H1 (cell line): ENCODE measurements at regions not wholly inside any gene's neighbourhood (a gene's known extent, or its start where the extent isn't known, plus 50 kb on each side); places are given as distances from the start of the nearest gene placed in this dataset.

Source experiments
- EZH2 ChIP-seq: fragments of 200-600 bp; sonication (generic); IDR thresholded peaks from 2 replicates; pipeline ENCODE4 v1.7.1; 2012; ENCODE audit warnings: low read depth, mild to moderate bottlenecking, moderate library complexity, low read length, inconsistent platforms; ENCODE audit not compliant: severe bottlenecking
- JUND ChIP-seq: IDR thresholded peaks from 2 replicates; pipeline ENCODE4 v1.6.1; 2011; ENCODE audit warnings: mild to moderate bottlenecking, improper control_type of control experiment, low read length
- POLR2A ChIP-seq, 2 experiments: IDR thresholded peaks; 1 replicate in 1 of 2; 2 replicates in 1 of 2; pipeline ENCODE4 v1.6.1; 2011; ENCODE audit warnings: low read depth in 2 of 2, low read length in 2 of 2, mild to moderate bottlenecking in 2 of 2; ENCODE audit errors: control extremely low read depth in 1 of 2
- POLR2AphosphoS5 ChIP-seq: IDR thresholded peaks from 2 replicates; pipeline ENCODE4 v1.6.1; 2011; ENCODE audit warnings: low read depth, low read length
- RXRA ChIP-seq: IDR thresholded peaks from 2 replicates; pipeline ENCODE4 v1.6.1; 2011; ENCODE audit warnings: low read depth, mild to moderate bottlenecking, low read length, moderate library complexity; ENCODE audit not compliant: insufficient read depth
- TF ChIP-seq, protein P1 (sequence below), 3 experiments: IDR thresholded peaks; 1 replicate in 2 of 3; 2 replicates in 1 of 3; pipeline versions ENCODE4 v1.5.1 to v1.6.1; 2011; ENCODE audit warnings: low read length in 3 of 3, mild to moderate bottlenecking in 3 of 3, inconsistent platforms in 2 of 3, low read depth in 1 of 3, moderate library complexity in 1 of 3; ENCODE audit not compliant: insufficient read depth in 1 of 3; ENCODE audit errors: control extremely low read depth in 1 of 3
- TF ChIP-seq, protein P2 (sequence below): fragments of 300-600 bp; sonication (generic); IDR thresholded peaks from 2 replicates; pipeline ENCODE4 v1.7.1; 2012; ENCODE audit warnings: low read length, moderate library complexity, mild to moderate bottlenecking, inconsistent platforms; ENCODE audit not compliant: insufficient replicate concordance

DNA sequence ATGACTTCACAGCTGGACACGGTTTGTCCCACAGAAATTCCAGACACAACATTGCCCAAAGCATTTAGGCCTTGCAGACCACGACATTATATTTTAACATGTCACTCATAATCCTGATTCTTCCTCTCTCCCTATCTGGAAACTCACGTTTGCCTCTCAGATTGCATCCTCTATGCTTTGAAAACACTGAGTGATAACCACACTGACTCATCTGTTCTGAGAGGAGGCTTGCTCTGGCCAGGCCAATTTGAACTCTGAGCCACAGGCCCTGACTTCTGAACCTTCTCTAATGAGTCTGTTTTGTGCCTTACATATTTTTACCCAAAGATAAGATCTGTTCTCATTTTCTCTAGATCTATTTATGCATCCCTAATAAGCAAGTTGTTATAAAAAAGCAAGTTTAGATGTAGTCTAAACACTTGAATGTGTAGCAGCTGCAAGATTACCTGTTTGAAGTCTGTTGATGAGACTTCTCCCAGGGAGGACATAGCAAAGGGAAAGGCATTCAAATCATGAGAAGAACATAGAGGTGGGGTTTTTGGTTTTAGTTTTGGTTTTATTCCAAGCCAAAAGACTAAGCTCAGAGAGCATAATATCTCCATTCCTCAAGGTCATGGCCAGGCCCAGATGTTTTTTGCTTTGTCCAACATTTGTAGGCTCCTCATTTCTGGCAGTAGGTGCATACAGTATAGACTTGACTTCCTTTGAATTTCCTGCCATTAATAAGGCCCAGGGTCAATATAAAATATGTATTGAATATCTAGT lies 234.4 kb upstream of the LRTM1 start:
- TF ChIP-seq, protein P1, sequence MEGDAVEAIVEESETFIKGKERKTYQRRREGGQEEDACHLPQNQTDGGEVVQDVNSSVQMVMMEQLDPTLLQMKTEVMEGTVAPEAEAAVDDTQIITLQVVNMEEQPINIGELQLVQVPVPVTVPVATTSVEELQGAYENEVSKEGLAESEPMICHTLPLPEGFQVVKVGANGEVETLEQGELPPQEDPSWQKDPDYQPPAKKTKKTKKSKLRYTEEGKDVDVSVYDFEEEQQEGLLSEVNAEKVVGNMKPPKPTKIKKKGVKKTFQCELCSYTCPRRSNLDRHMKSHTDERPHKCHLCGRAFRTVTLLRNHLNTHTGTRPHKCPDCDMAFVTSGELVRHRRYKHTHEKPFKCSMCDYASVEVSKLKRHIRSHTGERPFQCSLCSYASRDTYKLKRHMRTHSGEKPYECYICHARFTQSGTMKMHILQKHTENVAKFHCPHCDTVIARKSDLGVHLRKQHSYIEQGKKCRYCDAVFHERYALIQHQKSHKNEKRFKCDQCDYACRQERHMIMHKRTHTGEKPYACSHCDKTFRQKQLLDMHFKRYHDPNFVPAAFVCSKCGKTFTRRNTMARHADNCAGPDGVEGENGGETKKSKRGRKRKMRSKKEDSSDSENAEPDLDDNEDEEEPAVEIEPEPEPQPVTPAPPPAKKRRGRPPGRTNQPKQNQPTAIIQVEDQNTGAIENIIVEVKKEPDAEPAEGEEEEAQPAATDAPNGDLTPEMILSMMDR (IDR thresholded peaks at IDR 0.05; ENCODE audit: control extremely low read depth in 1 of 3, insufficient read depth in 1 of 3, low read depth in 1 of 3, low read length in 3 of 3): no peak
- TF ChIP-seq POLR2AphosphoS5: no peak
- no peak for TF ChIP-seq POLR2A (IDR thresholded peaks at IDR 0.05; ENCODE audit: control extremely low read depth in 1 of 2, low read depth in 2 of 2, low read length in 2 of 2)
- no peak for TF ChIP-seq EZH2
- no peak for TF ChIP-seq JUND
- TF ChIP-seq, protein P2, sequence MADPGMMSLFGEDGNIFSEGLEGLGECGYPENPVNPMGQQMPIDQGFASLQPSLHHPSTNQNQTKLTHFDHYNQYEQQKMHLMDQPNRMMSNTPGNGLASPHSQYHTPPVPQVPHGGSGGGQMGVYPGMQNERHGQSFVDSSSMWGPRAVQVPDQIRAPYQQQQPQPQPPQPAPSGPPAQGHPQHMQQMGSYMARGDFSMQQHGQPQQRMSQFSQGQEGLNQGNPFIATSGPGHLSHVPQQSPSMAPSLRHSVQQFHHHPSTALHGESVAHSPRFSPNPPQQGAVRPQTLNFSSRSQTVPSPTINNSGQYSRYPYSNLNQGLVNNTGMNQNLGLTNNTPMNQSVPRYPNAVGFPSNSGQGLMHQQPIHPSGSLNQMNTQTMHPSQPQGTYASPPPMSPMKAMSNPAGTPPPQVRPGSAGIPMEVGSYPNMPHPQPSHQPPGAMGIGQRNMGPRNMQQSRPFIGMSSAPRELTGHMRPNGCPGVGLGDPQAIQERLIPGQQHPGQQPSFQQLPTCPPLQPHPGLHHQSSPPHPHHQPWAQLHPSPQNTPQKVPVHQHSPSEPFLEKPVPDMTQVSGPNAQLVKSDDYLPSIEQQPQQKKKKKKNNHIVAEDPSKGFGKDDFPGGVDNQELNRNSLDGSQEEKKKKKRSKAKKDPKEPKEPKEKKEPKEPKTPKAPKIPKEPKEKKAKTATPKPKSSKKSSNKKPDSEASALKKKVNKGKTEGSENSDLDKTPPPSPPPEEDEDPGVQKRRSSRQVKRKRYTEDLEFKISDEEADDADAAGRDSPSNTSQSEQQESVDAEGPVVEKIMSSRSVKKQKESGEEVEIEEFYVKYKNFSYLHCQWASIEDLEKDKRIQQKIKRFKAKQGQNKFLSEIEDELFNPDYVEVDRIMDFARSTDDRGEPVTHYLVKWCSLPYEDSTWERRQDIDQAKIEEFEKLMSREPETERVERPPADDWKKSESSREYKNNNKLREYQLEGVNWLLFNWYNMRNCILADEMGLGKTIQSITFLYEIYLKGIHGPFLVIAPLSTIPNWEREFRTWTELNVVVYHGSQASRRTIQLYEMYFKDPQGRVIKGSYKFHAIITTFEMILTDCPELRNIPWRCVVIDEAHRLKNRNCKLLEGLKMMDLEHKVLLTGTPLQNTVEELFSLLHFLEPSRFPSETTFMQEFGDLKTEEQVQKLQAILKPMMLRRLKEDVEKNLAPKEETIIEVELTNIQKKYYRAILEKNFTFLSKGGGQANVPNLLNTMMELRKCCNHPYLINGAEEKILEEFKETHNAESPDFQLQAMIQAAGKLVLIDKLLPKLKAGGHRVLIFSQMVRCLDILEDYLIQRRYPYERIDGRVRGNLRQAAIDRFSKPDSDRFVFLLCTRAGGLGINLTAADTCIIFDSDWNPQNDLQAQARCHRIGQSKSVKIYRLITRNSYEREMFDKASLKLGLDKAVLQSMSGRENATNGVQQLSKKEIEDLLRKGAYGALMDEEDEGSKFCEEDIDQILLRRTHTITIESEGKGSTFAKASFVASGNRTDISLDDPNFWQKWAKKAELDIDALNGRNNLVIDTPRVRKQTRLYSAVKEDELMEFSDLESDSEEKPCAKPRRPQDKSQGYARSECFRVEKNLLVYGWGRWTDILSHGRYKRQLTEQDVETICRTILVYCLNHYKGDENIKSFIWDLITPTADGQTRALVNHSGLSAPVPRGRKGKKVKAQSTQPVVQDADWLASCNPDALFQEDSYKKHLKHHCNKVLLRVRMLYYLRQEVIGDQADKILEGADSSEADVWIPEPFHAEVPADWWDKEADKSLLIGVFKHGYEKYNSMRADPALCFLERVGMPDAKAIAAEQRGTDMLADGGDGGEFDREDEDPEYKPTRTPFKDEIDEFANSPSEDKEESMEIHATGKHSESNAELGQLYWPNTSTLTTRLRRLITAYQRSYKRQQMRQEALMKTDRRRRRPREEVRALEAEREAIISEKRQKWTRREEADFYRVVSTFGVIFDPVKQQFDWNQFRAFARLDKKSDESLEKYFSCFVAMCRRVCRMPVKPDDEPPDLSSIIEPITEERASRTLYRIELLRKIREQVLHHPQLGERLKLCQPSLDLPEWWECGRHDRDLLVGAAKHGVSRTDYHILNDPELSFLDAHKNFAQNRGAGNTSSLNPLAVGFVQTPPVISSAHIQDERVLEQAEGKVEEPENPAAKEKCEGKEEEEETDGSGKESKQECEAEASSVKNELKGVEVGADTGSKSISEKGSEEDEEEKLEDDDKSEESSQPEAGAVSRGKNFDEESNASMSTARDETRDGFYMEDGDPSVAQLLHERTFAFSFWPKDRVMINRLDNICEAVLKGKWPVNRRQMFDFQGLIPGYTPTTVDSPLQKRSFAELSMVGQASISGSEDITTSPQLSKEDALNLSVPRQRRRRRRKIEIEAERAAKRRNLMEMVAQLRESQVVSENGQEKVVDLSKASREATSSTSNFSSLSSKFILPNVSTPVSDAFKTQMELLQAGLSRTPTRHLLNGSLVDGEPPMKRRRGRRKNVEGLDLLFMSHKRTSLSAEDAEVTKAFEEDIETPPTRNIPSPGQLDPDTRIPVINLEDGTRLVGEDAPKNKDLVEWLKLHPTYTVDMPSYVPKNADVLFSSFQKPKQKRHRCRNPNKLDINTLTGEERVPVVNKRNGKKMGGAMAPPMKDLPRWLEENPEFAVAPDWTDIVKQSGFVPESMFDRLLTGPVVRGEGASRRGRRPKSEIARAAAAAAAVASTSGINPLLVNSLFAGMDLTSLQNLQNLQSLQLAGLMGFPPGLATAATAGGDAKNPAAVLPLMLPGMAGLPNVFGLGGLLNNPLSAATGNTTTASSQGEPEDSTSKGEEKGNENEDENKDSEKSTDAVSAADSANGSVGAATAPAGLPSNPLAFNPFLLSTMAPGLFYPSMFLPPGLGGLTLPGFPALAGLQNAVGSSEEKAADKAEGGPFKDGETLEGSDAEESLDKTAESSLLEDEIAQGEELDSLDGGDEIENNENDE: no peak
- no peak for TF ChIP-seq RXRA
